ENCODE measurements at regions not wholly inside any gene's neighbourhood (a gene's known extent, or its start where the extent isn't known, plus 50 kb on each side); places are given as distances from the start of the nearest gene placed in this dataset.
A peak's percentile ranks its signal among the peaks of the same experiment; 100 is the strongest.

DNA sequence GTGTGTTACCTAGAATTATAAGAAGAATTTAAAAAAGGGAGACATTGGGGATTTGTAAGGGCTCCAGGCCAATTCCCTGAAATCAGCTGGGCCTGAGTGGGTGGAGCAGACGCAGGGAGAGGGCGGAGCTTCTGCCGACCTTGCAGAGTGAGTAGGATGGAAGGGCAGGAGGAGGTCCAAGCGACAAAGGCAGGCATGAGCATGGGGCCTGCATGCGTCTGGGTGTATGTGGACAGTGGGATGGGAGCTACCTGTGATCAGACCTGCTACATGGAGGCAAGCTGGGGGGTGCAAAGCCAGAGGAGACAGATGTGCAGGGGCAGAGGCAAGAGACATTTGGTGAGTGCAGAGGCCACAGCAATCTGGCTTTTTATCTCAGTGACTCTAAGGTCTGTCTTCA lies 105.3 kb upstream of the OLIG2 start:
- no peak for DNase-seq (ENCODE audit: low read depth in 1 of 2, low spot score in 2 of 2)
- H2BK12ac ChIP-seq (ENCODE audit: low read depth, low read length): no peak overlapping the region
- H3K27me3 ChIP-seq (replicated peaks in 1 of 4; ENCODE audit: control insufficient read depth in 3 of 4, extremely low read depth in 1 of 4, insufficient read depth in 3 of 4, low read length in 3 of 4): no peaks in the 10 kb centered on the region
- no peaks in the 10 kb centered on the region for H3K79me1 ChIP-seq (ENCODE audit: low read depth, low read length)
- H2BK15ac ChIP-seq (ENCODE audit: low read length): no peak overlapping the region
- H3K4me1 ChIP-seq (replicated peaks in 1 of 4; ENCODE audit: control insufficient read depth in 3 of 4, insufficient read depth in 4 of 4, low read length in 3 of 4): peaks cover 0 to 10% (median 4%) of the 10 kb centered on the region in 4 experiments; a peak in 2 of 7 replicates
- H3K79me2 ChIP-seq (ENCODE audit: control insufficient read depth in 1 of 2, insufficient read depth in 2 of 2, low read length in 2 of 2): no peaks in the 10 kb centered on the region
- H2AFZ ChIP-seq (ENCODE audit: low read length): no peak overlapping the region
- peak overlapping the region; percentile 31; the same call in 1 of the 2 replicates for H4K8ac ChIP-seq (ENCODE audit: extremely low read depth, insufficient read depth, low read length)
- peaks cover 2% of the 10 kb centered on the region; the same call in 1 of the 2 replicates for H3K23me2 ChIP-seq (ENCODE audit: low read depth, low read length)
- no peaks in the 10 kb centered on the region for H3K36me3 ChIP-seq (ENCODE audit: control insufficient read depth in 2 of 4, insufficient read depth in 4 of 4, low read length in 3 of 4)
- no peak overlapping the region for H3K14ac ChIP-seq (ENCODE audit: insufficient read length)
- 81% methylated on average over 5 of the region's 5 CpGs; no CpG with 5 or more reads in 1 of the 2 experiments for WGBS, 2 experiments (ENCODE audit: extremely low coverage in 1 of 2, insufficient coverage in 1 of 2, insufficient read length in 1 of 2, insufficient replicate concordance in 2 of 2, low coverage in 1 of 2, low lambda C conversion rate in 2 of 2, missing lambda C conversion rate in 1 of 2)
- H3K27ac ChIP-seq (ENCODE audit: low read depth, low read length): no peak overlapping the region
- no peak overlapping the region for H3K4ac ChIP-seq (replicated peaks; ENCODE audit: insufficient read length, low read depth, low read length)
- no peak overlapping the region for H3K56ac ChIP-seq (replicated peaks; ENCODE audit: insufficient read length, low read depth, low read length)
- no peak overlapping the region for H3K9ac ChIP-seq (replicated peaks in 1 of 4; ENCODE audit: extremely low read depth in 1 of 4, low read depth in 3 of 4, low read length in 3 of 4)
- H4K5ac ChIP-seq (ENCODE audit: insufficient read length, low read depth, low read length): no peak overlapping the region
- no peak overlapping the region for H2BK120ac ChIP-seq (replicated peaks; ENCODE audit: low read depth, low read length)
- FAIRE-seq: no peak
- H2BK5ac ChIP-seq (ENCODE audit: low read depth, low read length): no peak overlapping the region
- no peak overlapping the region for H2BK20ac ChIP-seq (ENCODE audit: low read length)
- no peak overlapping the region for H2AK5ac ChIP-seq (ENCODE audit: low read depth, low read length)
- H3K18ac ChIP-seq (ENCODE audit: extremely low read depth, low read length): no peak overlapping the region
- peaks cover 8 to 10% of the 10 kb centered on the region in 2 experiments for H3K9me3 ChIP-seq (ENCODE audit: insufficient read depth in 2 of 2, low read depth in 1 of 2, low read length in 1 of 2)
- no peaks in the 10 kb centered on the region for H4K20me1 ChIP-seq (replicated peaks in 1 of 2; ENCODE audit: control insufficient read depth in 1 of 2, insufficient read depth in 2 of 2, low read length in 2 of 2)
- H3K4me2 ChIP-seq (ENCODE audit: insufficient read depth in 1 of 2, low read depth in 2 of 2, low read length in 2 of 2): no peak overlapping the region
- no peak overlapping the region for H3K23ac ChIP-seq (ENCODE audit: insufficient read length)
- H4K91ac ChIP-seq (replicated peaks; ENCODE audit: insufficient read length, low read length): no peak overlapping the region
- POLR2A ChIA-PET (ENCODE audit: partially characterized antibody): no interaction called here
- CTCF ChIA-PET (ENCODE audit: partially characterized antibody): interaction anchor here (0.7 to 6.0 kb wide), 7 partner anchors 15 to 206 kb away, joined by 3 to 41 read pairs (median 3); partner anchors contain the start of gene OLIG2
- H3K4me3 ChIP-seq (ENCODE audit: extremely low read depth in 1 of 4, insufficient read depth in 2 of 4, low read depth in 3 of 4, low read length in 4 of 4): no peak overlapping the region
- TF ChIP-seq TBP (IDR thresholded peaks at IDR 0.05; ENCODE audit: low read depth, low read length) (no peak), EZH2 (IDR thresholded peaks at IDR 0.05; ENCODE audit: low read depth, low read length, severe bottlenecking) (no peak), RNF2 (IDR thresholded peaks at IDR 0.05; ENCODE audit: borderline replicate concordance, low read depth, low read length, missing control alignments, poor library complexity, severe bottlenecking) (no peak), RFX5 (IDR thresholded peaks at IDR 0.05; ENCODE audit: borderline replicate concordance, low read depth, low read length) (no peak), YY1 (IDR thresholded peaks at IDR 0.05; ENCODE audit: low read depth, low read length) (no peak), RXRA (IDR thresholded peaks at IDR 0.05; ENCODE audit: insufficient read depth, low read depth, low read length) (no peak), SRF (IDR thresholded peaks at IDR 0.05; ENCODE audit: low read depth, low read length) (no peak), SP2 (IDR thresholded peaks at IDR 0.05; ENCODE audit: low read length) (no peak), HDAC2 (IDR thresholded peaks at IDR 0.05; ENCODE audit: borderline replicate concordance in 1 of 2, low read depth in 2 of 2, low read length in 2 of 2) (no peak)
- TF ChIP-seq, protein P1, sequence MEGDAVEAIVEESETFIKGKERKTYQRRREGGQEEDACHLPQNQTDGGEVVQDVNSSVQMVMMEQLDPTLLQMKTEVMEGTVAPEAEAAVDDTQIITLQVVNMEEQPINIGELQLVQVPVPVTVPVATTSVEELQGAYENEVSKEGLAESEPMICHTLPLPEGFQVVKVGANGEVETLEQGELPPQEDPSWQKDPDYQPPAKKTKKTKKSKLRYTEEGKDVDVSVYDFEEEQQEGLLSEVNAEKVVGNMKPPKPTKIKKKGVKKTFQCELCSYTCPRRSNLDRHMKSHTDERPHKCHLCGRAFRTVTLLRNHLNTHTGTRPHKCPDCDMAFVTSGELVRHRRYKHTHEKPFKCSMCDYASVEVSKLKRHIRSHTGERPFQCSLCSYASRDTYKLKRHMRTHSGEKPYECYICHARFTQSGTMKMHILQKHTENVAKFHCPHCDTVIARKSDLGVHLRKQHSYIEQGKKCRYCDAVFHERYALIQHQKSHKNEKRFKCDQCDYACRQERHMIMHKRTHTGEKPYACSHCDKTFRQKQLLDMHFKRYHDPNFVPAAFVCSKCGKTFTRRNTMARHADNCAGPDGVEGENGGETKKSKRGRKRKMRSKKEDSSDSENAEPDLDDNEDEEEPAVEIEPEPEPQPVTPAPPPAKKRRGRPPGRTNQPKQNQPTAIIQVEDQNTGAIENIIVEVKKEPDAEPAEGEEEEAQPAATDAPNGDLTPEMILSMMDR (IDR thresholded peaks at IDR 0.05; ENCODE audit: control extremely low read depth in 1 of 3, insufficient read depth in 1 of 3, low read depth in 1 of 3, low read length in 3 of 3): no peak
